HG02678 (cell line): ENCODE measurements at regions not wholly inside any gene's neighbourhood (a gene's known extent, or its start where the extent isn't known, plus 50 kb on each side); places are given as distances from the start of the nearest gene placed in this dataset.
A peak's percentile ranks its signal among the peaks of the same experiment; 100 is the strongest.

Experiments used
- ATAC-seq: cut with Tn5 transposase; IDR thresholded peaks from one replicate; pipeline ENCODE4 v1.9.1; 2021; ENCODE audit warnings: mild to moderate bottlenecking, moderate library complexity; ENCODE audit not compliant: unreplicated experiment

DNA sequence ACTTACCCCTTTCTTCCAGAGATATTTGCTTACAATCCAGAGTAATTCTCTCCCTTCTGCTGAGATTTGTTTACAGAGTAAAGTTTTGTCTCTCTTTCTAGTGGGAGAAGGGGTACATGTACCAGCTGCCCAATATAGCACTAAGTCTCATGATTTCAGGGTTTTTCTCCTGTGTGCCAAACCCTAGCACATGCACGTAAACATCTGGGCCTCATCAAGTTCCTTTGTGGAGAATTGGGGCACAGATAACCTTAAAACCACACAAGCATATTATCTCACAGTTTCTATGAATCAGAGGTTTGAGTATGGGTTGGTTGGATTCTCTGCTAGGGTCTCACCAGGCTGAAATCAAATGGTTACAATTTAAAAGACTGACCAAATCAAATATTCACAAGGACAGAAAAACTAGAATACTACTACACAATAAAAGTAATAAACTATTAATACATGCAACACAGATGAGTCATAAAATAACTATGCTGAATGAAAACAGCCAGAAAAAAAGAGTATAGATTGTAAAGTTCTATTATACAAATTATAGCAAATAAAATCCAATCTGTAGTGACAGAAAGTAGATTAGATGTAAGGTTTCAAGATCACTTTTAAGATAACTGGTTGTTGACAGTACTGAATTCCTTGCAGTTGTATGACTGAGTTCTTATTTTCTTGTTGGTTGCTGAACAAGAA lies 347.4 kb upstream of the PTBP2 start:
- no peak for ATAC-seq

DNA sequence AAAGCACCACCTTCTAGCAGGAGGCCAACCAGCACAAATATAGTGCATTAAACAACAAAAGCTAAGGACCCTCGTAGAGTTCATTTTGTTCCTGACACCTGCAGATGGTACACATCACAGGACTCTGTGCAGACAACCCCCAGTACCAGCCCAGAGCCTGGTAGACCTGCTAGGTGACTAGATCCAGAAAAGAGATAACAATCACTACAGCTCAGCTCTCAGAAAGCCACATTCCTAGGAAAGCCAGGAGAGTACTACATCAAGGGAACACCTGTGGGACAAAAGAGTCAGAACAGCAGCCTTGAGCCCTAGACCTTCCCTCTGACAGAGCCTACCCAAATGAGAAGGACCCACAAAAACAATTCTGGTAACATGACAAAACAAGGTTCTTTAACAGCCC lies 344.7 kb upstream of the PTBP2 start:
- no peak for ATAC-seq

DNA sequence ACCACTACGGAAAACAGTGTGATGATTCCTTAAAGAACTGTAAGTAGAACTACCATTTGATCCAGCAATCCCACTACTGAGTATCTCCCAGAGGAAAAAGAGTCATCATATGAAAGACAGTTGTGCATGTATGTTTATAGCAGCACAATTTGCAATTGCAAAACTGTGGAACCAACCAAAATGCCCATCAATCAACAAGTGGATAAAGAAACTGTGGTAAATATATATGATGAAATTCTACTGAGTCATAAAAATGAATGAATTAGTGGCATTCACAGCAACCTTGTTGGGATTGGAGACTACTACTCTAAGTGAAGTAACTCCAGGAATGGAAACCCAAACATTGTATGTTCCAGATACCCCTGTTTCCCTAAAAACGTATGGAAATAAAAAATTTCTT lies 337.0 kb upstream of the PTBP2 start:
- no peak for ATAC-seq

DNA sequence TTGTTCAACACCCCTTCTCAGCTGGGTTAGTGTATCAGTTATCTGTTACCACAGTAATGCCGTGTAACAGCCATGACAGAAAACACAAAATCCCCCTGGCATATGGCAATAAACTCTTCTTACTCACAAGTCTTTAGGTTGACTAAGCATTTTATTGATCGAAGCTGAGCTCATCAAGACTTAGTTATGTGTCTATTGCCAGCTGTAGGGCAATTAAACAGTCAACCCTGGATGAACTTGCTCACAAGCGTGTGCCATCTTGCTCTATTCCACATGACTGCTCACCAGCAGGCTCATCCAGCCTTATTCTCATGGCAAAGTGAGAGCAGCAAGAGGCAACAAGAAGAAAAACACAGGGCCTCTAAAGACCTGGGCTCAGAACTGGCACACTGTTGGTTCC lies 333.8 kb upstream of the PTBP2 start:
- no peak for ATAC-seq

DNA sequence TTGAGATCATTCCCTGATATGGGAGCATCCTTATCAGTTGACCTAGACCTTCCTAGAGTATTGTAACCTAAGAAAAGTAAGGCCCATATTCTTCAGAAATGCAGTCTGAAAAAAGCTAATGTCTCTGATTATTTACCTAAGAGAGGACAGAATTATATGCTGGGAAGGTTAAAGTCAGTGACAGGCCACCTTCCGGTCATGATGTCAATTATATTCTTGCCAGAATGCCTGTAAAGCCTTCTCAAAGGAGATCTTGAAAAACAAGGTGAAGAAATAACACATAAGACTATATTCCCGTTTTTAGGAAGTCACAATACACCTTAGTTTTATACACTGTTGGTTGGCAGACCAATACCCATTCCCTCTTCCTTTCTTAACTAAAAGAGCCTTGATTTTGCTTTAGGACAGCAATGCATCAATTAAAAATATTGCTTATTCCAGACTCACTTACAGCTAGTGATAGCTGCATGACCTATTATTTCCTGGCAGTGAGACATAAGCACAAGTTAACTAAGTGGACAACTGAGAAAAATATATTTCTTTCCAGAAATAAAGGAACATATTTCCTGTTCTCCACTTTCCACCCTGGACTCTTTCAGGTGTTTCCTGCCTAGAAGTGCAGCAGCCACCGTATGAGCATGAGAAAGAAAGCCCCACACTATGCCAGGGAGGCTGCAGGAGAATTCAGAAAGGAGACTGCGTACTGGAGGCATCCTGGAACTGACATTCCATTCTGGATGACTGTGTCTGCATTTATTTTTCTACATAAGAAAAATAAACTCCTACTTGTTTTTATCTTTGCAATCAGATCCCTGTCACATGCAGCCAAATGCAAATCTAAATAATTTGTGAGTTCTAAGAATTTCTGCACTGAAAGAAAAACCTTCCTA lies 332.9 kb upstream of the PTBP2 start:
- ATAC-seq, result no peak

DNA sequence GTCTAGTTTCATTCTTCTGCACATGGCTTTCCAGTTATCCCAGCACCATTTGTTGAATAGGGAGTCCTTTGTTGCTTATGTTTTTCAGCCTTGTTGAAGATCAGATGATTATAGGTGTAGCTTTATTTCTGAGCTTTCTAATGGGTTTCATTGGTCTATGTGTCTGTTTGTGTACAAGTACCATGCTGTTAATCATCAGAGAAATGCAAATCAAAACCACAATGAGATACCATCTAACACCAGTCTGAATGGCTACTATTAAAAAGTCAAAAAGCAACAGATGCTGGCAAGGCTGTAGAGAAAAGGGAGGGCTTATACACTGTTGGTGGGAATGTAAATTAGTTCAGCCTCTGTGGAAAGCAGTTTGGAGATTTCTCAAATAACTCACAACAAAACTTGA lies 321.5 kb upstream of the PTBP2 start:
- no peak for ATAC-seq

DNA sequence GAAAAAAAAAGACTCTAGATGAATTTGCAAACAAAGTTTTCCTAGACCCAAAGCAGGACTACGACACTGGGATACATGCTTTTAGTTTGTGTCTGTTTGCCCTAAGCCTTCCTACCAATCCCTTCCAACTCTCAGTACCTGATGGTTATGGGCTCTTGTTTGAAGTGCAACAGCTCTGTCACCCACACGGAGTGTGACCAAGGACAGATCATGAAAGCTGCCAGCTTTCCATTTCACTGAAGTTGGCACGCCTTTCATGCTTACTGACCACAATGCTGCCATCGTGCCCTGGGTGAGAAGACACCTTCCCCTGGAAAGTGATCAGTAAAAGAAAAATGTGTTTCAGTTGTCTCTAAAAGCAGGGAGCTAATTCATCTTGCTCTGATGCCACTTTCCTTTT lies 312.5 kb upstream of the PTBP2 start:
- no peak for ATAC-seq

DNA sequence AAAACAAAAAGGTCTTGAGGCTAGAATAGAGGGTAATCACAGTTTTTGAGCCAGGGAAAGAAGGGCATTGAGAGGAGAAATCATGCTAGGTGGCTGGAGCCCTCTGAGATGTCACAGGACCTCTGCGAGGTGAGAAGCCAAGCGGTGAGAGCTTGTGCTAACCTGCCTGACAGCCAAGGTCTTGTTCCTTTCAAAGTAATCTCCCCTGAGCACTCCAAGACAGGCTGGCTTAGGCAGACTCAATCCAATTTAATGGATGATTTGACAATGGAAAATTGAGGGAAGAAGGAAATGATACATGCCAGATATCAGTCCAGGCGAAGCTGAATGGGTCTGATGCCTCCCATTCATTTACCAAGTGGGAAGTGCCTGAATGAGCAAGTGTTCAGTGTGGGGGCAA lies 311.9 kb upstream of the PTBP2 start:
- no peak for ATAC-seq

DNA sequence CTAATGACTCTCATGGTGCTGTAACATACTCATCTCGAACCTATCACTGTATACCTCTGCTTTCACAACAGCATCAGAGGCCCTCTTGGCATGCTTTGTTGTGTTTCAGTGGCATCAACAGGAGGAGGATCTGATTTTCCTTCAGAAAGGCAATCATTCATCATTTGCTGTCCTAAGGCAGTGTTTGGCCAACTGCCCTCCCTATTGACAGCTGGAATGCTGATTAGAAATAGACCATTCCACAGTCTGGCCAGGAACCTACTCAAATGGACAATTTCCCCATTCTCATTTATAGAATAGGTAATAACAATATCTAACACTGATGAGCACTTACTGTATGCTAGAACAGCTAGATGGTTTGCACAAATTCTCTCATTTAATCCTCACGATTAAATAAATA lies 310.6 kb upstream of the PTBP2 start:
- no peak for ATAC-seq

DNA sequence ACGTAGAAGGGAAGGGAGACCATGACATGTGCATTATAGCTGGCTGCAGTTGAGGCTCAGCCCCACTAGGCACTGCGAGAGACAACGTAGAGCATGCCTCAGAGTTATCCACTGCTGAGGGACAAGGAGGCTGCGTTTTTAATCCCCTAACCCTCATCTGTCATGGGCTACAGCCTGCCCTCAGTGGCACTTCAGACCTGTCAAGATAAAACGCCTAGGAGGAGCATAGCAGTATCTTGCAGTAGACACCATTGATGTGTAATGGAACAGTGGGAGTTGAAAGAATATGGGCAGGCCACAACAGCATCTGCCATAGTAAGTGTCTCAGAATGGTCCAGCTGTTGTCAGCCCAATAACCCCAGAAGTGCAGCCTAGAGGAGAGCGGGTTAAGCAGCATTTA lies 307.0 kb upstream of the PTBP2 start:
- no peak for ATAC-seq

DNA sequence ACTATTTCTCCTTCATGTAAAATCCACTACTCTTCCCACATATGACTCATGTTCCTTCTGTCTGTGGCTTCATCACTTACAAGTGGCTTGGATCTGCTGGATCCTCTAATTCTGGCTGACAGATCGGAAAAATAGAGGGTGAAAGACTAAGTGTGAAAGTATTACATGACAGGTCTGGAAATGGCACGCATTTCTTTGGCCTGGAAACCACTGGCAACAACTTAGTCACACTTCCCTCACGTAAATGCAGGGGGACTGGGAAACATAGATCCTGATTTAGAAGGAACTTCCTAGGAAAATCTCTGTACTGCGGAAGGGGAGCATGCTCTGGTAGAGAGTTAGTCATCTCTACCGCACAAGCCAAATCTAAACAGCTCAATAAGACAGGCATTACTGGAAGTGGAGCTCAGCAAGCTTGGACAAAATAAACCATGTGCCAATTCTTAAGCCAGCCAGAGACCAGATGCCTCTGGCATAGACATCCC lies 305.4 kb upstream of the PTBP2 start:
- ATAC-seq, result no peak

DNA sequence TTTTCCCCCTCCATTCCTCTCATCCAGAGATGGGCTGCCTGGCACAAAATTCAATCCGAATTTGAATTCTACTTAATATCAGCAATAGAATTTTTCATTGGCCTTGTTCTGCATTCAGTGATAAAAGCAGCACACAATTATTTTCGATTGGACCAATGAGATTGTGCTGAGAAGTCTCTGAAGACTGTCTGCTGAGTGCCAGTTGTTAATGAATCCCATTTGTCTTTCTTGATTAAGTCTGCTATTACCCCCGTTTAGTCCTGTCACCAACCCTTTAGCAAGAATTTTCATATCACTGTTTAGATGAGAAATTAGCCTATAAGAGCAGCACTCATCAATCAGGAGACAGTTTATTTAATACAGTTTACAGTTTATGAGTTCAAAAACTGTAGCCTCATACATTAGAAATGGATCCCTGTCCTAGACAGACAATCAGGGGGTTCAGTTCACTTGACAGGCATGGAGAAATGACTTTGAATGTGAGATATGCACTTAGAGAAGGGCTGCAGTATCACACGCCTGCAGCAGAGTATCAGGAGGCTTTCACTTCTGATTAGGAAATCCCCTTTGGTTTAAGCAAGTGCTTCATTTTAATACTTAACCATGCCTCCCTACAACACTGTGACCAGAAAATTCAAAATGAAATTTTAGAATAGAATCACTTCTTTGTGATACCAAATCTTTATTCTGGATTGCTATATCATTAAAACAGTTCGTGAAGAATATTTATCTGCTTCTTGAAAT lies 304.7 kb upstream of the PTBP2 start:
- ATAC-seq, result peak; percentile 99

DNA sequence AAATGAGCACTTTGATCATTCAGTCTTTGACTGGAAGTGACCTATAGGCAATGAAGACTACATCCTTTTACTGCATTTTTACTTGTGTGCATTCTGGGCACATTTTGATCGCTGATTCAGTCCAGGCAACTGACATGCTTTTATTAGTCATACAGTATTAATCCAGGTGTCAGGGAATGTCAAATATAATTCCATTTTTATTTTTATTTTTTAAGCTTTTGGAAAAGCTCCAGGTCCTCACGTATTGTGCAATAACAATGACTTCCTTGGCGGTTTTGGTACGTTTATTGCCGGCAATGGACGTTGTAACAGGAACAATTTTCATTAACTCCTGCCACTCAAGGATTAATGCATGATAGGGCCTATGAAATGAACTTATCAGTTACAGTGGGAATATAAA lies 302.6 kb upstream of the PTBP2 start:
- no peak for ATAC-seq

DNA sequence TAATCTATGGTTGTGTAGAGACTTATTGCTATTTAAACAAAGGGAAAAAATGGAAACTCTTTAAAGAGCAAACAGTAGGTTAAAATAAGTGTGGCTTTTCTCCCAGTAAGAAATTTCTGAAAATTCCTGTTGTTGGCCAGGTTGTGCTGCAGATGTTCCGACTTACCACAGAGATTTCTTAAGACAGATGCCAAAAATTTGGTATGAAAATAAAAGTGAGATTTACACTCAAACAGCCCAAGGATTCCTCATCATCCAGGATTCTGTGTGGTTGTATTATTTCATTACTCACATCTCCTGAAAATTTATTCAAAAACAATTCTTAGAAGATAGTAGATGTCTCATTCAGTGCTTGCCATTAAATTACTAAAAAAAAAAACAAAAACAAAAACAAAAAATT lies 296.7 kb upstream of the PTBP2 start:
- ATAC-seq, result no peak

DNA sequence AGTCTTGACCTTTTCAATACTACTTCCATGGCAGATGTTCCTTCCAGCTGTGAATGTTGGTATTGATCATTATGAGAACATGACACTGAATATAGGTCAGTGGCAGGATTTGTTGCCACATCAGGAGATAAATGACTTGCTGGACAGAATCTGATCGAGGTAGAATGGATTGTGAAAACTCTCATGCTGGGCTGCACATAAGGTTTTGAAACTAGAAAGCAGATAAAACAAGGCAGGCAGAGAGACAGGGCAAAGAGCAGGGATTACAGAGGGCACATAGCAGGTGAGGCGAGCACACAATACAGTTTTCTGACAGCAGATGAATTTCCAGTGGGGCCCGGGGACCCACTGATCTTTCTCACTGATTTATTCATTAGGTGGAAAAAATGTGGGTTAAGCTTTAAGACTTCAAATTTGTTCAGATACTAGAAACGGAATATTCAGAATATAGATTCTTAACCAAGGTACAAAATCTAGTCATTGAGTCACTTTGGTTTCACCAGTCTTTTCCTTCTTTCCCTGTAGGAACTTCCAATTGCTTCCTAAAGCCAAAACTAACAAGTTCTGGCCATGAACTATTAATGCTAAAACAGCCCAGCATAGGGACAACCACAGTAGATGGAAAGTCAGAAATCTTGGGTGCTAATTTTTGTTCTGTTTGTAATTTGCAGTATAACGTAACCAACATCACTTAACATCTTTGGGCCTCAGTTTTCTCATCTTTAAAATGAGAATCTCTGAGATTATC lies 296.0 kb upstream of the PTBP2 start:
- no peak for ATAC-seq

DNA sequence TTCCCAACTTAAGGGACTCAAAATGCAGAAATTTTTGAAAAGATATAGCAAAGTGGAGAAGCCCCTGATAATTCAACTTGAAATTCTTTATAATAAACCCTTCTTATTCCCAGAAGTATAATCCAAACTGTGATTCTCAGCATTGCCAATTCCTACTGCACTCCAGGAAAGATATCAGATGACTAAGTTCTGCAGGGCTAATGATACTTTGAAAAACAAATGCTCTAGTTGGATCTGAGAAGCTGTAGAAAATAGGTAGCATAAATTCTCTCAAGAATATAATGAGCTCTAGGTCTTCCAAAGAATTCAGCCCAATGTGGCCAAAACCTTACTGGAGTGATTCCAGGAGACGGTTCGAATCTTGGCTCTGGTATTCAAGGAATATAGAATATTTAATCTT lies 294.0 kb upstream of the PTBP2 start:
- ATAC-seq, result no peak

DNA sequence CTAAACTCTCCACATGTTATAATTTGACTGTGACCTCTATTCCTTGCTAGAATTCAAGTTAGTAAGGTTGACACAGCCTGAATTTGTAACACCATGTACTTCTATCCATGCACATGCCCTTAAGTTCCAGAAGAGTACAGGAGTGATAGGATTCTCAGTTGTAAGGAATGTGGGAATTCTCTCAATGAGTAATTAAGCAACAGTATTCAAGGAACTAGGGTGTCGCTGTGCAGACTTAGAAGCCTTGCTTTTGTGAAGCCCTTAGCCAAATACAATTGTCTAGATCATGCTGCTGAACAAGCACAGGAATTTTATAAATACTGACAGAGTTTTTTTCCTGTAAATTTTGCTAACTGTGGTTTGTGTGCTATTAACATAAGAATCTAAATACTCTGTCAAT lies 276.3 kb upstream of the PTBP2 start:
- no peak for ATAC-seq

DNA sequence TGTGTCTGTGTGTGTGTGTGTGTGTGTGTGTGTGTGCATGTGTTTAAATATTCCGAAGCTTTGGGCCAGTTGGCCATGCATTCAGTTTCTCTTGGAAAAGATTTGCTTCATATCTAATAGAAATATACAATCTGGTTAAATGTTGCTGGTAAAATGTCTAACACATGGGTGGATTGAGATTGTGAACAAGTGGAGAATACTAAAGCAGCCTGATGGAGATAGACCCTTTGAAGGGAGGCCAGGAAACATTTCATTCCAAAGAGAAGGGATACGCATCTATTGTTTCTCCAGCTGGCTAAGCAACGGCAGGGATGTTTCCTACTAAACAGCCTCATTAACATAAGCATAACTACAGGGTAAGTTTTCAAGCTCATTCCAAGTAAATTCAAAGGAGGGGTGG lies 257.5 kb upstream of the PTBP2 start:
- ATAC-seq, result no peak

DNA sequence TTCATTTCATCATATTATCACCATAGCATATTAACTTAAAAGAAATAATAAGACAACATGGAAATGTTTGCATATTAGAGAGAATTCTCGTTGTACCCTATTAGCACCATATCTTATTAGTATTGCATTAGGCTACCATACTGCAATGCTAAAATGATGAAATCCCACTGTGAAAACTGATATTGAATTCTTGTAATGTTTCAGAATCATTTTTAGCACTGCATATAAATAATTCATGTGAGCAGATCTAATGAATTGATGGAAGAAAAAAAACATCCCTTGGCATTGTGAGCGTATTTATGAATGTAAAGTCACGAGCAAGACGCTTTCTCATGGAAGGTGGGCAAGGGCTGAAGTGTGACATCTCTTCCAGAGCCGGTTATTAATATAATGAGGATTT lies 257.1 kb upstream of the PTBP2 start:
- ATAC-seq, result no peak

DNA sequence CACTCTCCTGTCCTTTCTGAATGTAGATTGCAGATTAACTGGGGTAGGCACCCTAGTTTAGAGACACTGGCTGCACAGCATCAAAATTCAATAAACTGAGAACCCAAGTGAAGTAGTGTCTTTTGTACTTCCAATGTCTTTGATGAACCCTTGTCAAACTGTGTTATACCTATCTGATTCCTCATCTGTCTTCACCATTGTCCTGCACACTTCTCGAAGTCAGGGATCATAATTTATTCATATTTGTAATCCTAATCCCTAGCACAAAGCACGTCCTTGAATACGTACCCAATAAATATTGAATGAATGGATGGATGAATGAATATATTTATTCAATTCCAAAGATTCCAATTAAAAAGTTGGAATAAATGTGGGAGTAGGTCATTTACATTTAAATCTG lies 256.6 kb upstream of the PTBP2 start:
- no peak for ATAC-seq

DNA sequence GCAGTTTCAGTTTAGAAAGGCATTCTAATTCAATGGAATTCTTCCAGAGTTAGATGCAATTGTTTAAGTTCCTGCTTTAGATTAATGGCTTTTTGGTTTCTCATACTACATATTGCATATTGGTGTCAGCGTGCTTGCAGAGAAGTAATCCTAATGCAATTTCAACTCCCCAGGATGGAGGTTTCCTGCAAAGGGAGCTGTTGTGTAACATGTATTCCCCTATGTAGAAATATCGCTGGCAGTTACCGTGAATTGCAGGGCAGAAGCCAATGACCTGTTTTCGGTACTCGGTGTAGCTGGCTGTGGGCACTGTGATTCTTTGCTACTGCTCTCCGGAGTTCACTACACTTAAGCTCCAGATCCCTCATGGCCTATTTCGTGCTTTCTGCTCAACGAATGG lies 256.1 kb upstream of the PTBP2 start:
- no peak for ATAC-seq
